Caco-2 (cell line): ENCODE measurements at regions not wholly inside any gene's neighbourhood (a gene's known extent, or its start where the extent isn't known, plus 50 kb on each side); places are given as distances from the start of the nearest gene placed in this dataset.

Source experiments
- BruUV-seq: library from RNA; stranded (reverse); fragments of 400-500 nt; replicated peaks from 2 replicates; lab custom pipeline; 2021; lab: Mats Ljungman, UMichigan
- CTCF ChIA-PET: fragments of 300-600 bp; sonication (Branson Sonifier 250); formaldehyde crosslinking; loops from one replicate; lab custom pipeline; 2022; ENCODE audit warnings: antibody characterized with exemption; lab: Charles Lee
- POLR2A ChIA-PET: fragments of 300-600 bp; sonication (Branson Sonifier 250); formaldehyde crosslinking; loops from one replicate; lab custom pipeline; 2022; ENCODE audit warnings: antibody characterized with exemption; lab: Charles Lee
- DNase-seq, 2 experiments: peaks; one replicate each; pipeline versions ENCODE4 v3.0.0 to v3.0.0-alpha.2; 2020 to 2022
- H3K27me3 ChIP-seq: replicated peaks from 2 replicates; pipeline ENCODE4 v1.6.0; 2011; ENCODE audit warnings: low read length; ENCODE audit not compliant: control insufficient read depth, insufficient read depth
- H3K36me3 ChIP-seq: 2 replicates; pipeline ENCODE4 v1.5.1; 2011; ENCODE audit warnings: low read length; ENCODE audit not compliant: control insufficient read depth, insufficient read depth
- H3K4me1 ChIP-seq: fragments of 250-450 bp; sonication (Bioruptor Pico); 2 replicates; pipeline ENCODE4 v1.5.1; 2020; ENCODE audit warnings: mild to moderate bottlenecking
- H3K4me3 ChIP-seq: 2 replicates; pipeline ENCODE4 v1.5.1; 2011; ENCODE audit warnings: low read depth, mild to moderate bottlenecking, control low read depth, low read length
- H3K9me3 ChIP-seq: fragments of 250-450 bp; sonication (Bioruptor Pico); 2 replicates; pipeline ENCODE4 v1.5.1; 2020; ENCODE audit warnings: mild to moderate bottlenecking, moderate library complexity
- H3K27ac Mint-ChIP-seq: one replicate; pipeline ENCODE4 v1.8.0; 2022; ENCODE audit warnings: mixed read lengths; ENCODE audit not compliant: unreplicated experiment
- H3K27me3 Mint-ChIP-seq: one replicate; pipeline ENCODE4 v1.8.0; 2022; ENCODE audit warnings: mixed read lengths; ENCODE audit not compliant: insufficient read depth, unreplicated experiment
- H3K36me3 Mint-ChIP-seq: one replicate; pipeline ENCODE4 v1.8.0; 2022; ENCODE audit warnings: mild to moderate bottlenecking, mixed read lengths; ENCODE audit not compliant: insufficient read depth, unreplicated experiment
- H3K4me1 Mint-ChIP-seq: one replicate; pipeline ENCODE4 v1.8.0; 2022; ENCODE audit warnings: low read depth, mixed read lengths; ENCODE audit not compliant: unreplicated experiment
- H3K4me3 Mint-ChIP-seq: one replicate; pipeline ENCODE4 v1.8.0; 2022; ENCODE audit warnings: mild to moderate bottlenecking, moderate library complexity, mixed read lengths; ENCODE audit not compliant: unreplicated experiment
- H3K9me3 Mint-ChIP-seq: one replicate; pipeline ENCODE4 v1.8.0; 2022; ENCODE audit warnings: mixed read lengths; ENCODE audit not compliant: unreplicated experiment
- CTCF ChIP-seq, 2 experiments: fragments of 200-600 bp in 1 of 2; IDR thresholded peaks; 1 replicate in 1 of 2; 2 replicates in 1 of 2; pipeline versions ENCODE4 v1.5.1 to v1.8.0; 2011 to 2022; ENCODE audit warnings: antibody characterized with exemption in 1 of 2, control low read depth in 1 of 2, inconsistent platforms in 1 of 2, low read depth in 1 of 2, low read length in 1 of 2, mild to moderate bottlenecking in 1 of 2, moderate library complexity in 1 of 2; ENCODE audit not compliant: insufficient read depth in 1 of 2, severe bottlenecking in 1 of 2, unreplicated experiment in 1 of 2
- intact Hi-C: fragments of 100-400 bp; cut with micrococcal nuclease; formaldehyde crosslinking; loops from one replicate; pipeline ENCODE4 v1.10.0; 2022; ENCODE audit not compliant: unreplicated experiment

DNA sequence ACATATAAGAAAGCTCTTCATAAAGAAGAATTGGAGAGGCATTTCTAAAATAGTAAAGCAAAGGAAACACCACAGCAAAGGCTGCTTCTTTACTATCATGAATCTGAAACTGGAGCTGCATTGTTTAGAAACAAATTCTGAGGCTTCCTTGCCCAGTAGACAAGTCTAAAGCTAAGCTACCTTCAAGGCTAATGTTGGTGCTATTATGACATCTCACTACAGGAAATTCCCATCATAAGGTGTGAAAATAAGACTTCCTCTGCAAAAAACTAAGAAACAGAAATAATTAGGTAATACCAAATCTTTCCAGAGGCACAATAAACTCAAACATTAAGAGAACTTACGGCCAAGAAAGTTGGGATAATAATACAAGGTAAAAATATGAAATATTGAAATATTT is 89.9 kb upstream of the P3H2 start:
- ChIA-PET CTCF (interaction anchor here (0.9 kb wide), 1 partner anchor 14 kb away, joined by 3 read pairs; no protein-coding TSS in a partner anchor), POLR2A (no interaction called here)
- no TSS peak for BruUV-seq
- DNase-seq, result no peak
- peaks cover 6% of the 10 kb centered on the region; the same call in 1 of the 2 replicates for H3K9me3 ChIP-seq
- TF ChIP-seq CTCF (IDR thresholded peaks at IDR 0.05; ENCODE audit: insufficient read depth in 1 of 2, low read depth in 1 of 2, low read length in 1 of 2, severe bottlenecking in 1 of 2, unreplicated experiment in 1 of 2), result no peak
- H3K27ac Mint-ChIP-seq, result no peak overlapping the region
- H3K4me3 Mint-ChIP-seq, result no peak overlapping the region
- no peaks in the 10 kb centered on the region; the same call in 1 of the 2 replicates for H3K4me1 ChIP-seq
- no peak overlapping the region for H3K4me3 ChIP-seq
- H3K27me3 ChIP-seq, result no peaks in the 10 kb centered on the region
- peaks cover 31% of the 10 kb centered on the region for H3K9me3 Mint-ChIP-seq
- H3K36me3 Mint-ChIP-seq, result no peaks in the 10 kb centered on the region
- H3K27me3 Mint-ChIP-seq, result no peaks in the 10 kb centered on the region
- no peaks in the 10 kb centered on the region for H3K36me3 ChIP-seq
- H3K4me1 Mint-ChIP-seq, result no peaks in the 10 kb centered on the region
- intact Hi-C loops, result no loop called here

DNA sequence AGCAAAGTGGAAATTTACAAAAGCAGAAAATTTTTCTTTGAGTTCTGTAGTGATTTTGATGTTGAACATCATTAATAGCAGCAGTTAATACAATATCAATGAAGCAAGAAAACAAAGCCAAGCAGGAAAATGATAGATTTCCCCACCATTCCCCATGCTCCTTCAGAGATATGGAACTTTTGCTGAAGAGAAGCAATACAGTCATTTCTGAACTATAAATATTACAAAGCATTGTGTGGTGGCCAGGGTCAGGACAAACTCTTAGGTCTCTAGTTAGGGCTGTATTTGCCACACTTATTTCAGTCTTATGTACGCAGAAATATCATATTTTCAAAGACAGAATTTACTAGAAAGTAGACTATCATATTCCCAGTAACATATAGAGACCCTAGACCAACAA is 88.8 kb upstream of the P3H2 start:
- peaks cover 6% of the 10 kb centered on the region; the same call in 1 of the 2 replicates for H3K9me3 ChIP-seq
- no peaks in the 10 kb centered on the region for H3K27me3 Mint-ChIP-seq
- BruUV-seq, result no TSS peak
- H3K4me3 Mint-ChIP-seq, result no peak overlapping the region
- POLR2A ChIA-PET, result no interaction called here
- H3K27ac Mint-ChIP-seq, result no peak overlapping the region
- H3K4me3 ChIP-seq, result no peak overlapping the region
- CTCF ChIA-PET, result interaction anchor here (0.7 kb wide), 1 partner anchor 166 kb away, joined by 3 read pairs; no protein-coding TSS in a partner anchor
- peaks cover 31% of the 10 kb centered on the region for H3K9me3 Mint-ChIP-seq
- no peak for TF ChIP-seq CTCF (IDR thresholded peaks at IDR 0.05; ENCODE audit: insufficient read depth in 1 of 2, low read depth in 1 of 2, low read length in 1 of 2, severe bottlenecking in 1 of 2, unreplicated experiment in 1 of 2)
- H3K27me3 ChIP-seq, result no peaks in the 10 kb centered on the region
- intact Hi-C loops, result no loop called here
- no peaks in the 10 kb centered on the region; the same call in 1 of the 2 replicates for H3K4me1 ChIP-seq
- no peaks in the 10 kb centered on the region for H3K4me1 Mint-ChIP-seq
- H3K36me3 Mint-ChIP-seq, result no peaks in the 10 kb centered on the region
- H3K36me3 ChIP-seq, result no peaks in the 10 kb centered on the region
- DNase-seq, result no peak

DNA sequence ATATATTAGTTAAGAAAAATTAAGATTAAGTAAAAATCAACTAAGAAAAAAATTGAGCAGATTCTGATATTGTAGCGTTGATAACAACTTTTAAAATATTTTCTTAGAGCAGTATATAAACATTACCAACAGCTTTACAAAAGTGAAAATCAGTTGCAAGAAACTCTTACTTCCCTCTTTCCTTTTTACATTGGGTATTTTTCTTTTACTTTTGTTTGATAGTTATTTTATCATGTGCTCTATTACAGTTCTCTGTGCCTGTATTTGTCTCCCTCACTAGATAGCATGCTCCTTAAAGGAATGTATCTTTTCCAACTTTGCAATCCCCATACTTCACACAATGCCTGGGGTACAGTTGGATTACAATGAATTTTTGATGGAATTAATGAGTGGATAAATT is 87.5 kb upstream of the P3H2 start:
- no peaks in the 10 kb centered on the region for H3K36me3 Mint-ChIP-seq
- intact Hi-C loops, result no loop called here
- H3K36me3 ChIP-seq, result no peaks in the 10 kb centered on the region
- no peaks in the 10 kb centered on the region for H3K27me3 Mint-ChIP-seq
- no TSS peak for BruUV-seq
- H3K4me3 ChIP-seq, result no peak overlapping the region
- H3K4me1 ChIP-seq, result no peaks in the 10 kb centered on the region; the same call in 1 of the 2 replicates
- no peaks in the 10 kb centered on the region for H3K4me1 Mint-ChIP-seq
- ChIA-PET POLR2A (no interaction called here), CTCF (no interaction called here)
- no peak overlapping the region for H3K4me3 Mint-ChIP-seq
- no peaks in the 10 kb centered on the region for H3K9me3 ChIP-seq
- TF ChIP-seq CTCF (IDR thresholded peaks at IDR 0.05; ENCODE audit: insufficient read depth in 1 of 2, low read depth in 1 of 2, low read length in 1 of 2, severe bottlenecking in 1 of 2, unreplicated experiment in 1 of 2), result no peak
- no peak for DNase-seq
- peaks cover 22% of the 10 kb centered on the region for H3K9me3 Mint-ChIP-seq
- no peak overlapping the region for H3K27ac Mint-ChIP-seq
- no peaks in the 10 kb centered on the region for H3K27me3 ChIP-seq
